Colonic mucosa (tissue), 4 donors: ENCODE measurements at regions not wholly inside any gene's neighbourhood (a gene's known extent, or its start where the extent isn't known, plus 50 kb on each side); places are given as distances from the start of the nearest gene placed in this dataset.

Experiments used
- DNase-seq: peaks from one replicate; pipeline ENCODE4 v3.0.0-alpha.2; 2020
- H3K27ac ChIP-seq: fragments of 200-600 bp; one replicate; pipeline ENCODE4 v1.8.0; 2021
- H3K27me3 ChIP-seq: fragments of 200-600 bp; one replicate; pipeline ENCODE4 v1.8.0; 2021
- H3K36me3 ChIP-seq: fragments of 200-600 bp; one replicate; pipeline ENCODE4 v1.8.0; 2021
- H3K4me1 ChIP-seq: fragments of 200-600 bp; one replicate; pipeline ENCODE4 v1.8.0; 2021; ENCODE audit warnings: mild to moderate bottlenecking
- H3K4me3 ChIP-seq: fragments of 200-600 bp; one replicate; pipeline ENCODE4 v1.8.0; 2021
- H3K9ac ChIP-seq, 2 donors: one replicate each; pipeline ENCODE4 v1.7.0; 2013; ENCODE audit warnings: control low read depth in 2 of 2, low read depth in 2 of 2, low read length in 2 of 2
- H3K9me3 ChIP-seq: fragments of 200-600 bp; one replicate; pipeline ENCODE4 v1.8.0; 2021
- intact Hi-C: fragments of 100-400 bp; cut with DNase I; formaldehyde crosslinking; loops from one replicate; pipeline ENCODE4 v1.14.1; 2022
- TF ChIP-seq, protein P1 (sequence below): fragments of 200-600 bp; IDR thresholded peaks from one replicate; pipeline ENCODE4 v1.8.0; 2022; ENCODE audit warnings: antibody characterized with exemption, mild to moderate bottlenecking
- donor health status: healthy.
- donor health status: DM: no; HTN: no; CAD: no.
- donor health status: DM: no; HTN: no; CAD: no.

DNA sequence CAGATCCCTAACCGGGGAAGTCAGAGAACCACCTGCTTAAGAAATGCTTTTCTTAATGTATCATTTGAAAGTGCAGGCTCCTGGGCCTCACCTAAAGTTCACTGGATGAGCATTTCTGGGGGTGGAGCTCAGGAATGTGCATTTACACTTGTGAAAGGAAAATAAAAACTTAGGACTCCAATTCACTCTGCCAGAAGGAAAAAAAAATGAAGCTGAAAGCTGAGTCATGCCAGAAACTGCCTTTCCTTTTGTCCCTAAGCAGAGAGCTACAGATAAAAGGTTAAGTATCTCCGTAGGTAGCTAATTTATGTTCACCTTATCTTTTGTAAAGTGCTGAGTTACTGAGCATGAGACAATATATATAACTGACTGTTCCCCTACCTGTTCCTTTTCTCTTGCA is 229.5 kb upstream of the MEX3C start:
- no peaks in the 10 kb centered on the region for H3K9me3 ChIP-seq
- no peak overlapping the region for H3K27ac ChIP-seq
- DNase-seq: no peak
- no peak overlapping the region for H3K9ac ChIP-seq
- intact Hi-C loops: no loop called here
- H3K4me3 ChIP-seq: no peak overlapping the region
- H3K4me1 ChIP-seq: no peaks in the 10 kb centered on the region
- TF ChIP-seq, protein P1, sequence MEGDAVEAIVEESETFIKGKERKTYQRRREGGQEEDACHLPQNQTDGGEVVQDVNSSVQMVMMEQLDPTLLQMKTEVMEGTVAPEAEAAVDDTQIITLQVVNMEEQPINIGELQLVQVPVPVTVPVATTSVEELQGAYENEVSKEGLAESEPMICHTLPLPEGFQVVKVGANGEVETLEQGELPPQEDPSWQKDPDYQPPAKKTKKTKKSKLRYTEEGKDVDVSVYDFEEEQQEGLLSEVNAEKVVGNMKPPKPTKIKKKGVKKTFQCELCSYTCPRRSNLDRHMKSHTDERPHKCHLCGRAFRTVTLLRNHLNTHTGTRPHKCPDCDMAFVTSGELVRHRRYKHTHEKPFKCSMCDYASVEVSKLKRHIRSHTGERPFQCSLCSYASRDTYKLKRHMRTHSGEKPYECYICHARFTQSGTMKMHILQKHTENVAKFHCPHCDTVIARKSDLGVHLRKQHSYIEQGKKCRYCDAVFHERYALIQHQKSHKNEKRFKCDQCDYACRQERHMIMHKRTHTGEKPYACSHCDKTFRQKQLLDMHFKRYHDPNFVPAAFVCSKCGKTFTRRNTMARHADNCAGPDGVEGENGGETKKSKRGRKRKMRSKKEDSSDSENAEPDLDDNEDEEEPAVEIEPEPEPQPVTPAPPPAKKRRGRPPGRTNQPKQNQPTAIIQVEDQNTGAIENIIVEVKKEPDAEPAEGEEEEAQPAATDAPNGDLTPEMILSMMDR: no peak
- H3K36me3 ChIP-seq: no peaks in the 10 kb centered on the region
- no peaks in the 10 kb centered on the region for H3K27me3 ChIP-seq

DNA sequence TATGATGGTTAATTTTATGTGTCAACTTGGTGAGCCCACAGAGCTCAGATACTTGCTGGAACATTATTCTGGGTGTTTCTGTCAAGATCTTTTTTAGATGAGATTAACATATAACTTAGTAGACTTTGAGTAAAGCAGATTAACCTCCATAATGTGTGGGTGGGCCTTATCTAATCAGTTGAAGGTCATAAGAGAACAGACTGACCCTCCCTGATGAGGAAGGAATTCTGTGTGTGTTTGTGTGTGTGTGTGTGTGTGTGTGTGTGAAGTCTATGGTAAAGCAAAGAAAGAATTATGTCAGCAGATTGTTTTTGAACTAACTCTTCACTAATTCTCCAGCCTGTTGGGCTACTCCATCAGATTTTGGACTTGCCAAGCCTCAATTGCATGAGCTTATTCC is 232.2 kb upstream of the MEX3C start:
- Histone ChIP-seq H3K9ac (no peak overlapping the region), H3K27me3 (no peaks in the 10 kb centered on the region), H3K4me3 (no peak overlapping the region), H3K9me3 (no peaks in the 10 kb centered on the region), H3K4me1 (no peaks in the 10 kb centered on the region), H3K36me3 (no peaks in the 10 kb centered on the region), H3K27ac (no peak overlapping the region)
- DNase-seq: no peak
- intact Hi-C loops: no loop called here
- TF ChIP-seq, protein P1: no peak

DNA sequence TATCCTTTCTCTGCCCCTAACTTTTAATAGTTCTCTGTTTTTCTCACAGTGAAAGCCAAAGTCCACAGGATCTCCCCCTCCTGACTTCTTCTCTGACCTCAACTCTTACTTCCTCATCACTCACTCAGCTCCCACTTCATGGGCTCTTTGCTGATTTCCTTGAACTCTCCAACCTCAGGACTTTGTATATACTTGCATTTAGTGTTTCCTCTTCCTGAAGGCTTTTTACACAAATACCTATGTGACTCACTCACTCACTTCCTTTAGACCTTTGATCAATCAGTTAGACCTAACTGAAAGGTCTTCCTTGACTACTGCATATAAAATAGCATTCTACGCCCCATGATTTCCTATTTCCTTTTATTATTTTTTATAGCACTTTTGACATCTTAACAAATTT is 233.1 kb upstream of the MEX3C start:
- no peaks in the 10 kb centered on the region for H3K4me1 ChIP-seq
- no peaks in the 10 kb centered on the region for H3K9me3 ChIP-seq
- intact Hi-C loops: no loop called here
- H3K4me3 ChIP-seq: no peak overlapping the region
- no peak overlapping the region for H3K27ac ChIP-seq
- H3K36me3 ChIP-seq: no peaks in the 10 kb centered on the region
- TF ChIP-seq, protein P1: no peak
- H3K9ac ChIP-seq: no peak overlapping the region
- H3K27me3 ChIP-seq: no peaks in the 10 kb centered on the region
- DNase-seq: no peak

DNA sequence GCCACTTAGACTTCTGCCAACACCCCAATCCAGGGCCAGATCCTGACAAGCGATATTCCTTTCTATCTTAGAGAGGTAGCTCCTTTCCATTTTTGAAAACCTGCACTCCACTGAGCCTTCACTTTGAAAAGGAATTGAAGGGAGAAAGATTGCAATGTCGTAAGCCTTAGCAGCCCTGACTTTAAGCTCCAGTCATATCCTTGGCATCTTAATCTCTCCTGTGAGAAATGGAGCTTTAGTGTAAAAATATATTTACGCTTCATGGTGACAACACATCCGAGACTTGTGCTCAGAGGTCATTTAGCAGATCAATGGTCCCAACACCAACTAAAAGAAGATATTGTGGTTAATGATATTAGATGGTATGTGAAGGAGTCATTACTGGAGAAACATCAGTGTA is 235.8 kb upstream of the MEX3C start:
- no peak overlapping the region for H3K27ac ChIP-seq
- intact Hi-C loops: no loop called here
- TF ChIP-seq, protein P1: no peak
- H3K4me3 ChIP-seq: no peak overlapping the region
- DNase-seq: no peak
- no peaks in the 10 kb centered on the region for H3K27me3 ChIP-seq
- no peaks in the 10 kb centered on the region for H3K4me1 ChIP-seq
- no peaks in the 10 kb centered on the region for H3K9me3 ChIP-seq
- no peaks in the 10 kb centered on the region for H3K36me3 ChIP-seq
- no peak overlapping the region for H3K9ac ChIP-seq

DNA sequence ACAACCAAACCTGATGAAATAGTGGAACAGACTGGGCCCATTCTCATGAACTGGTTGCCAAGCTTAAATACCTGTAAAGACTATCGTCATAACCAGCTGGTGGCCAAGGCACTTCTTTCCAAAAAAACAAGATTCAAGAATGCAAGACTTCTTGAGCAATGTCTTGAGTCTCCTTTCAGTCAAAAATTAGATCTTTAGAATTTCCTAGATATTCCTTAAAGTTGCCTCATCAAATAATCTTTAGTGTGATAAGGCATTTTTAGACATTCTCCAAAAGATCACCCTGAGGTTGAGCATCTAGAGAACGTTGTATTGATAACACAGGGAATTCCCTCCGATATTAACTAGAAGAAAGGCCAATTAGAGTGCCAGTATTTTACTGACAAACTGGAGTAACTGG is 236.4 kb upstream of the MEX3C start:
- Histone ChIP-seq H3K4me3 (no peak overlapping the region), H3K9me3 (no peaks in the 10 kb centered on the region), H3K9ac (no peak overlapping the region), H3K27ac (no peak overlapping the region), H3K4me1 (no peaks in the 10 kb centered on the region), H3K36me3 (no peaks in the 10 kb centered on the region), H3K27me3 (no peaks in the 10 kb centered on the region)
- TF ChIP-seq, protein P1: no peak
- intact Hi-C loops: no loop called here
- DNase-seq: no peak
